ENCODE measurements at regions not wholly inside any gene's neighbourhood (a gene's known extent, or its start where the extent isn't known, plus 50 kb on each side); places are given as distances from the start of the nearest gene placed in this dataset.

DNA sequence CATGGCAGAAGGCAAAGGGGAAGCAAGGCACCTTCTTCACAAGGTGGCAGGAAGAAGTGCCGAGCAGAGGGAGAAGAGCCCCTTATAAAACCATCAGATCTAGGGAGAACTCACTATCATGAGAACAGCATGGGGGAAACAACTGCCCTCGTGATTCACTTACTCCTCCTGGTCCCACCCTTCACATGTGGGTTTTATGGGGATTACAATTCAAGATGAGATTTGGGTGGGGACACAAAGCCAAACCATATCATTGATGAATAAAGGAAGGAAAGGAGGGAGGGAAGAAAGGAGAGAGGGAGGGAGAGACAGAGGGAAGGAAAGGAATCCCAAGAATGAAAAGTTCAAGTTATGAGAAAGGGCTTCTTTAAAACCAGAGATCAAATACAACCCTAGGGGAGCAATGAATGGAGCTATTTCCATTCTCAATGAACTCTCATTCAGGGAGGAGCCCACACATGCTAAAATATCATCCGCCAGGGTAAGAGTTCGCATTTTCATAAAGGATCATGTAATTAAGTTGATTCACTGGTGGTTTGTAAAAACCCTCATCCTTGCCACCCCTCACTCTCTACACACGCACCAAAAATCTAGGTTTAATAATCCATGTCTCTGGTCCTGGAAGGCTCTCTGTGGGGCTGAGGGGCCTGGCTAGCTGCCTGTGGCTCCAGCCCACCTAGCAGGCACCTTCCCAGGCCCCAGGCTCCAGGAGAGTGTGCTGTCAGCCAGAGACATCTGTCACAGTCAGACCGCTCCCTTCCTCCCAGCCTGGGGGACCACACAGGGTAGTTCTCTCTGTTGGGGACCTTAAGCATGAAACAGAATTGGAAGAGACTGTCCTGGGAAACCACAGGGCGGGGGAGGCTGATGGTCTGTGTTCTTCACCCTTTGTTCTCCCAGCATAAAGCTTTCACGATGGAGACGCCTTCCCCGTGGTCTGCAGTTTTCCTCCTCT lies 94.0 kb downstream of the CCDC185 start:
- Mint-ChIP-seq H3K9me3 (peaks cover 4% of the 10 kb centered on the region), H3K27me3 (ENCODE audit: low read depth) (peaks cover 53% of the 10 kb centered on the region)
- TF ChIP-seq, protein P1, sequence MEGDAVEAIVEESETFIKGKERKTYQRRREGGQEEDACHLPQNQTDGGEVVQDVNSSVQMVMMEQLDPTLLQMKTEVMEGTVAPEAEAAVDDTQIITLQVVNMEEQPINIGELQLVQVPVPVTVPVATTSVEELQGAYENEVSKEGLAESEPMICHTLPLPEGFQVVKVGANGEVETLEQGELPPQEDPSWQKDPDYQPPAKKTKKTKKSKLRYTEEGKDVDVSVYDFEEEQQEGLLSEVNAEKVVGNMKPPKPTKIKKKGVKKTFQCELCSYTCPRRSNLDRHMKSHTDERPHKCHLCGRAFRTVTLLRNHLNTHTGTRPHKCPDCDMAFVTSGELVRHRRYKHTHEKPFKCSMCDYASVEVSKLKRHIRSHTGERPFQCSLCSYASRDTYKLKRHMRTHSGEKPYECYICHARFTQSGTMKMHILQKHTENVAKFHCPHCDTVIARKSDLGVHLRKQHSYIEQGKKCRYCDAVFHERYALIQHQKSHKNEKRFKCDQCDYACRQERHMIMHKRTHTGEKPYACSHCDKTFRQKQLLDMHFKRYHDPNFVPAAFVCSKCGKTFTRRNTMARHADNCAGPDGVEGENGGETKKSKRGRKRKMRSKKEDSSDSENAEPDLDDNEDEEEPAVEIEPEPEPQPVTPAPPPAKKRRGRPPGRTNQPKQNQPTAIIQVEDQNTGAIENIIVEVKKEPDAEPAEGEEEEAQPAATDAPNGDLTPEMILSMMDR (IDR thresholded peaks at IDR 0.05; ENCODE audit: unreplicated experiment in 3 of 3), result no peak

GRCh38 chr1:223487887-223488259 lies 94.7 kb downstream of the CCDC185 start:
- H3K27ac Mint-ChIP-seq, result peak overlapping the region in 2 of 3 experiments; percentile 33 to 39

More for the DNA sequence above, 94.0 kb downstream of the CCDC185 start:
- Mint-ChIP-seq H3K4me3 (no peak overlapping the region), H3K27ac (peak overlapping the region in 1 of 3 experiments; percentile 33), H3K36me3 (ENCODE audit: low read depth) (no peaks in the 10 kb centered on the region), H3K4me1 (peaks cover 23% of the 10 kb centered on the region)

DNA sequence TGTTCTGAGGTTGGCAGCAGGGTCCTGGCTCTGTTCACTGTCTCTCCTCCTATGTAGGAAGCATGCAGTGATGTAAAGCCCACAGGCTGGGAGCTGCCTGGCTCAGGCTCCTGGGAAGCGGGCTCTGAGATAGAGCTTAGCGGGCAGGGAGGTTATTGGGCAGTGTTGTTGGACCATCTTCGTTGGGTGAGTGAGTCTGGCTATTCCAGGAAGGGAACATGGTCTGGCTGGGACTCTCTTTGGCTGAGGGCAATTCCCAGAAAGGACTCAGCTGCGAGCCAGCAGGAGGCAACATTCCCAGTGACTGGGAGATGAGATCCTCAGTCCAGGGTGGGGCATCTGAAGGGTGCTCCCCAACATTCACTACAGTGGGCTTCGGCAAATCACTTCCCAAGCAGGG lies 96.2 kb downstream of the CCDC185 start:
- Mint-ChIP-seq H3K36me3 (ENCODE audit: low read depth) (no peaks in the 10 kb centered on the region), H3K27me3 (ENCODE audit: low read depth) (peaks cover 45% of the 10 kb centered on the region), H3K4me1 (peaks cover 23% of the 10 kb centered on the region), H3K4me3 (no peak overlapping the region), H3K27ac (no peak overlapping the region), H3K9me3 (no peaks in the 10 kb centered on the region)
- TF ChIP-seq, protein P1 (IDR thresholded peaks at IDR 0.05; ENCODE audit: unreplicated experiment in 3 of 3), result no peak

More at GRCh38 chr1:223487887-223488259, 94.7 kb downstream of the CCDC185 start:
- Mint-ChIP-seq H3K9me3 (no peaks in the 10 kb centered on the region), H3K4me1 (peaks cover 23% of the 10 kb centered on the region), H3K4me3 (no peak overlapping the region), H3K36me3 (ENCODE audit: low read depth) (no peaks in the 10 kb centered on the region), H3K27me3 (ENCODE audit: low read depth) (peaks cover 55% of the 10 kb centered on the region)
- TF ChIP-seq, protein P1 (IDR thresholded peaks at IDR 0.05; ENCODE audit: unreplicated experiment in 3 of 3), result no peak

- H3K4me1 Mint-ChIP-seq, result peaks cover 23% of the 10 kb centered on the region
- no peak overlapping the region for H3K27ac Mint-ChIP-seq
- H3K4me3 Mint-ChIP-seq, result no peak overlapping the region
- H3K36me3 Mint-ChIP-seq (ENCODE audit: low read depth), result no peaks in the 10 kb centered on the region
- H3K27me3 Mint-ChIP-seq (ENCODE audit: low read depth), result peaks cover 40% of the 10 kb centered on the region
- TF ChIP-seq, protein P1 (IDR thresholded peaks at IDR 0.05; ENCODE audit: unreplicated experiment in 3 of 3), result no peak
- H3K9me3 Mint-ChIP-seq, result no peaks in the 10 kb centered on the region
Measured at GRCh38 chr1:223490256-223490655, 97.0 kb downstream of the CCDC185 start.
